Liver (tissue), 8 donors: ENCODE measurements at regions not wholly inside any gene's neighbourhood (a gene's known extent, or its start where the extent isn't known, plus 50 kb on each side); places are given as distances from the start of the nearest gene placed in this dataset.

Experiments used
- DNase-seq: peaks from one replicate; pipeline ENCODE4 v3.0.0-alpha.2; 2017; ENCODE audit warnings: low spot score
- H3K27ac ChIP-seq, 2 donors: one replicate each; pipeline ENCODE4 v1.7.0; 2013; ENCODE audit warnings: inconsistent platforms in 2 of 2, low read length in 2 of 2, control low read depth in 1 of 2, low read depth in 1 of 2, mild to moderate bottlenecking in 1 of 2
- H3K27me3 ChIP-seq, 4 donors: one replicate each; pipeline versions ENCODE4 v1.6.1 to v1.7.0; 2013; ENCODE audit warnings: low read length in 3 of 4, inconsistent platforms in 1 of 4, mild to moderate bottlenecking in 1 of 4, moderate library complexity in 1 of 4; ENCODE audit not compliant: control insufficient read depth in 4 of 4, insufficient read depth in 4 of 4
- H3K36me3 ChIP-seq, 4 donors: one replicate each; pipeline versions ENCODE4 v1.6.1 to v1.7.0; 2013; ENCODE audit warnings: low read length in 3 of 4, mild to moderate bottlenecking in 3 of 4, low read depth in 1 of 4, moderate library complexity in 1 of 4; ENCODE audit not compliant: control insufficient read depth in 4 of 4, insufficient read depth in 3 of 4
- H3K4me1 ChIP-seq, 4 donors: one replicate each; pipeline versions ENCODE4 v1.6.1 to v1.7.0; 2013; ENCODE audit warnings: low read length in 3 of 4, mild to moderate bottlenecking in 3 of 4, moderate library complexity in 1 of 4; ENCODE audit not compliant: control insufficient read depth in 4 of 4, insufficient read depth in 4 of 4
- H3K4me3 ChIP-seq, 3 donors: one replicate each; pipeline versions ENCODE4 v1.6.1 to v1.7.0; 2013; ENCODE audit warnings: low read length in 3 of 3, control low read depth in 1 of 3, low read depth in 1 of 3, mild to moderate bottlenecking in 1 of 3
- H3K9ac ChIP-seq, 2 donors: one replicate each; pipeline ENCODE4 v1.7.0; 2013; ENCODE audit warnings: low read length in 2 of 2, mild to moderate bottlenecking in 2 of 2, moderate library complexity in 2 of 2, control low read depth in 1 of 2, low read depth in 1 of 2
- H3K9me3 ChIP-seq, 4 donors: one replicate each; pipeline versions ENCODE4 v1.6.1 to v1.7.0; 2013; ENCODE audit warnings: low read length in 3 of 4; ENCODE audit not compliant: control insufficient read depth in 4 of 4
- EGR1 ChIP-seq, 2 donors: IDR thresholded peaks; 2 replicates each; pipeline ENCODE4 v1.6.1; 2016 to 2018; ENCODE audit warnings: antibody characterized with exemption in 2 of 2, low read depth in 2 of 2
- FOXA1 ChIP-seq: IDR thresholded peaks from 2 replicates; pipeline ENCODE4 v1.6.1; 2016; ENCODE audit warnings: antibody characterized with exemption
- FOXA2 ChIP-seq: IDR thresholded peaks from 2 replicates; pipeline ENCODE4 v1.6.1; 2016; ENCODE audit warnings: antibody characterized with exemption
- GABPA ChIP-seq, 2 donors: IDR thresholded peaks in 1 of 2; conservative IDR thresholded peaks in 1 of 2; 2 replicates each; pipeline ENCODE4 v1.6.1; 2016; ENCODE audit warnings: antibody characterized with exemption in 2 of 2, mild to moderate bottlenecking in 1 of 2, moderate library complexity in 1 of 2
- HNF4A ChIP-seq, 2 donors: conservative IDR thresholded peaks; 2 replicates each; pipeline ENCODE4 v1.6.1; 2016; ENCODE audit warnings: antibody characterized with exemption in 2 of 2, mild to moderate bottlenecking in 2 of 2
- HNF4G ChIP-seq: IDR thresholded peaks from 2 replicates; pipeline ENCODE4 v1.6.1; 2016; ENCODE audit warnings: antibody characterized with exemption
- JUND ChIP-seq, 2 donors: IDR thresholded peaks; 2 replicates each; pipeline ENCODE4 v1.6.1; 2016; ENCODE audit warnings: antibody characterized with exemption in 2 of 2
- NR2F2 ChIP-seq: IDR thresholded peaks from 2 replicates; pipeline ENCODE4 v1.6.1; 2016; ENCODE audit warnings: antibody characterized with exemption
- RAD21 ChIP-seq, 2 donors: IDR thresholded peaks; 2 replicates each; pipeline ENCODE4 v1.6.1; 2016; ENCODE audit warnings: antibody characterized with exemption in 2 of 2, mild to moderate bottlenecking in 2 of 2
- RXRA ChIP-seq, 2 donors: IDR thresholded peaks; 2 replicates each; pipeline ENCODE4 v1.6.1; 2017 to 2018; ENCODE audit warnings: antibody characterized with exemption in 2 of 2, mild to moderate bottlenecking in 1 of 2
- SP1 ChIP-seq: IDR thresholded peaks from 2 replicates; pipeline ENCODE4 v1.6.1; 2018; ENCODE audit warnings: antibody characterized with exemption, mild to moderate bottlenecking
- TAF1 ChIP-seq: conservative IDR thresholded peaks from 2 replicates; pipeline ENCODE4 v1.6.1; 2016; ENCODE audit warnings: antibody characterized with exemption, mild to moderate bottlenecking
- YY1 ChIP-seq: IDR thresholded peaks from 2 replicates; pipeline ENCODE4 v1.6.1; 2016; ENCODE audit warnings: antibody characterized with exemption, mild to moderate bottlenecking
- WGBS: extraction: QIAGEN DNeasy Blood & Tissue Kit; methylation state at CpG from one replicate; pipeline ENCODE4 v1.1.7; 2013; 5-methylcytosine and 5-hydroxymethylcytosine counted together
- TF ChIP-seq, protein P1 (sequence below): fragments of 150-350 bp; IDR thresholded peaks from 2 replicates; pipeline ENCODE4 v1.5.1; 2017; ENCODE audit warnings: improper control_type of control experiment, low read depth, low read length; ENCODE audit not compliant: missing input control
- TF ChIP-seq, protein P2 (sequence below): IDR thresholded peaks from 2 replicates; pipeline ENCODE4 v1.6.1; 2016; ENCODE audit warnings: antibody characterized with exemption
- TF ChIP-seq, protein P3 (sequence below): IDR thresholded peaks from 2 replicates; pipeline ENCODE4 v1.6.1; 2016; ENCODE audit warnings: antibody characterized with exemption
- TF ChIP-seq, protein P4 (sequence below): IDR thresholded peaks from 2 replicates; pipeline ENCODE4 v1.6.1; 2016; ENCODE audit warnings: antibody characterized with exemption
- TF ChIP-seq, protein P5 (sequence below): IDR thresholded peaks from 2 replicates; pipeline ENCODE4 v1.6.1; 2016; ENCODE audit warnings: antibody characterized with exemption, mild to moderate bottlenecking
- donor health status: healthy.
- donor health status: healthy.
- donor health status: healthy.
- donor health status: healthy.
- donor health status: healthy.

DNA sequence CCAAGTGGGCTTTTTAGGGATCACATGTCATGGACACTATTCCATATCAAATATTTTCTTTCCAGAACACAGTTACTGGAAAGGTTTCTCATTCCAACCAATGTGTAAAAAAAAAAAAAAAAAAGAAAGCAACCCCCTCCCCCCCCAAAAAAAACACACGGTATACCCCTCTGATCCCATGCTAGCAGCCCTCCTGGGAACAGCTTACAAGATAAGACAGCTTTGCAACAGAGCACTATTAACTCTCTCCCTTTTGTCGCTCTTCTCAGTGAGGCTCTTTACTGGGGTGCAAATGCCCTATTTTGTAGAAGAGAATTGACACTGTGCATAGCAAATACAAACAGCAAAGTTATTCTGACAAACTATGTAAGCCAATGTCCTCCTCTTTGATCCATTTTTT is 161.2 kb downstream of the NTMT2 start:
- peaks cover 0 to 2% (median 0%) of the 10 kb centered on the region in 4 donors for H3K27me3 ChIP-seq
- no peak overlapping the region for H3K9ac ChIP-seq
- H3K9me3 ChIP-seq = no peaks in the 10 kb centered on the region
- 45% methylated on average over 2 of the region's 2 CpGs for WGBS
- no peak overlapping the region for H3K27ac ChIP-seq
- H3K36me3 ChIP-seq = no peaks in the 10 kb centered on the region
- no peak overlapping the region for H3K4me3 ChIP-seq
- TF ChIP-seq HNF4A (conservative IDR thresholded peaks at IDR 0.05) (no peak), YY1 (no peak), NR2F2 (no peak), SP1 (no peak), RAD21 (IDR thresholded peaks at IDR 0.05) (no peak), FOXA2 (no peak), RXRA (IDR thresholded peaks at IDR 0.05) (no peak), JUND (IDR thresholded peaks at IDR 0.05) (no peak), FOXA1 (no peak), GABPA (IDR thresholded peaks at IDR 0.05 in 1 of 2, conservative IDR thresholded peaks at IDR 0.05 in 1 of 2) (no peak)
- TF ChIP-seq, protein P1, sequence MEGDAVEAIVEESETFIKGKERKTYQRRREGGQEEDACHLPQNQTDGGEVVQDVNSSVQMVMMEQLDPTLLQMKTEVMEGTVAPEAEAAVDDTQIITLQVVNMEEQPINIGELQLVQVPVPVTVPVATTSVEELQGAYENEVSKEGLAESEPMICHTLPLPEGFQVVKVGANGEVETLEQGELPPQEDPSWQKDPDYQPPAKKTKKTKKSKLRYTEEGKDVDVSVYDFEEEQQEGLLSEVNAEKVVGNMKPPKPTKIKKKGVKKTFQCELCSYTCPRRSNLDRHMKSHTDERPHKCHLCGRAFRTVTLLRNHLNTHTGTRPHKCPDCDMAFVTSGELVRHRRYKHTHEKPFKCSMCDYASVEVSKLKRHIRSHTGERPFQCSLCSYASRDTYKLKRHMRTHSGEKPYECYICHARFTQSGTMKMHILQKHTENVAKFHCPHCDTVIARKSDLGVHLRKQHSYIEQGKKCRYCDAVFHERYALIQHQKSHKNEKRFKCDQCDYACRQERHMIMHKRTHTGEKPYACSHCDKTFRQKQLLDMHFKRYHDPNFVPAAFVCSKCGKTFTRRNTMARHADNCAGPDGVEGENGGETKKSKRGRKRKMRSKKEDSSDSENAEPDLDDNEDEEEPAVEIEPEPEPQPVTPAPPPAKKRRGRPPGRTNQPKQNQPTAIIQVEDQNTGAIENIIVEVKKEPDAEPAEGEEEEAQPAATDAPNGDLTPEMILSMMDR = no peak
- H3K4me1 ChIP-seq = no peaks in the 10 kb centered on the region
- DNase-seq = no peak

DNA sequence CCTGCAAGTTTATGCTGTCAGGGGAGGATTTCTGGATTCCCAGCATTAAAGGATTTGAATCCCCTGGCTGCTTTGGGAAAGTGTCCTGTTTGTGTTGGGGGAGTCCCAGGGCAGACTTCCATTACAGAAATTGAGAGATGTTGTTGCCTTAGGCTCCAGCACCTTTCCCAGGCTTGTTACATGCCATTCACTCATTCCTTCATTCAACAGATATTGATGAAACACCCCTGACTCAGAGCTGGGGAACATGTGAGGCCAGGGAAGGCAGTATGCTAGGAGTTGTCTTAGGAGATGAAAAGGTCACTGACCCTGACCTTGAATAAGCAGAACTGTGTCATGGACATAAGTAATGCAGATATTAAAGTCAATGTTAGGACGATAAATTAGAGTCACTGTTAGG is 161.7 kb downstream of the NTMT2 start:
- no peak for DNase-seq
- no peaks in the 10 kb centered on the region for H3K36me3 ChIP-seq
- H3K27me3 ChIP-seq = peaks cover 0 to 2% (median 0%) of the 10 kb centered on the region in 4 donors
- no peak overlapping the region for H3K9ac ChIP-seq
- no peak overlapping the region for H3K4me3 ChIP-seq
- WGBS = 72% methylated on average over 1 of the region's 1 CpG
- no peaks in the 10 kb centered on the region for H3K4me1 ChIP-seq
- no peak for TF ChIP-seq TAF1
- TF ChIP-seq EGR1 (IDR thresholded peaks at IDR 0.05; ENCODE audit: low read depth in 2 of 2) = no peak
- TF ChIP-seq, protein P2, sequence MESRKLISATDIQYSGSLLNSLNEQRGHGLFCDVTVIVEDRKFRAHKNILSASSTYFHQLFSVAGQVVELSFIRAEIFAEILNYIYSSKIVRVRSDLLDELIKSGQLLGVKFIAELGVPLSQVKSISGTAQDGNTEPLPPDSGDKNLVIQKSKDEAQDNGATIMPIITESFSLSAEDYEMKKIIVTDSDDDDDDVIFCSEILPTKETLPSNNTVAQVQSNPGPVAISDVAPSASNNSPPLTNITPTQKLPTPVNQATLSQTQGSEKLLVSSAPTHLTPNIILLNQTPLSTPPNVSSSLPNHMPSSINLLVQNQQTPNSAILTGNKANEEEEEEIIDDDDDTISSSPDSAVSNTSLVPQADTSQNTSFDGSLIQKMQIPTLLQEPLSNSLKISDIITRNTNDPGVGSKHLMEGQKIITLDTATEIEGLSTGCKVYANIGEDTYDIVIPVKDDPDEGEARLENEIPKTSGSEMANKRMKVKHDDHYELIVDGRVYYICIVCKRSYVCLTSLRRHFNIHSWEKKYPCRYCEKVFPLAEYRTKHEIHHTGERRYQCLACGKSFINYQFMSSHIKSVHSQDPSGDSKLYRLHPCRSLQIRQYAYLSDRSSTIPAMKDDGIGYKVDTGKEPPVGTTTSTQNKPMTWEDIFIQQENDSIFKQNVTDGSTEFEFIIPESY = no peak
- no peak for TF ChIP-seq SP1
- TF ChIP-seq, protein P1 = no peak
- TF ChIP-seq, protein P3, sequence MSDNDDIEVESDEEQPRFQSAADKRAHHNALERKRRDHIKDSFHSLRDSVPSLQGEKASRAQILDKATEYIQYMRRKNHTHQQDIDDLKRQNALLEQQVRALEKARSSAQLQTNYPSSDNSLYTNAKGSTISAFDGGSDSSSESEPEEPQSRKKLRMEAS = no peak
- TF ChIP-seq RXRA (IDR thresholded peaks at IDR 0.05) = no peak
- TF ChIP-seq JUND (IDR thresholded peaks at IDR 0.05) = no peak
- TF ChIP-seq RAD21 (IDR thresholded peaks at IDR 0.05) = no peak
- no peak for TF ChIP-seq FOXA1
- TF ChIP-seq FOXA2 = no peak
- TF ChIP-seq, protein P4, sequence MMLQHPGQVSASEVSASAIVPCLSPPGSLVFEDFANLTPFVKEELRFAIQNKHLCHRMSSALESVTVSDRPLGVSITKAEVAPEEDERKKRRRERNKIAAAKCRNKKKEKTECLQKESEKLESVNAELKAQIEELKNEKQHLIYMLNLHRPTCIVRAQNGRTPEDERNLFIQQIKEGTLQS = no peak
- TF ChIP-seq, protein P5, sequence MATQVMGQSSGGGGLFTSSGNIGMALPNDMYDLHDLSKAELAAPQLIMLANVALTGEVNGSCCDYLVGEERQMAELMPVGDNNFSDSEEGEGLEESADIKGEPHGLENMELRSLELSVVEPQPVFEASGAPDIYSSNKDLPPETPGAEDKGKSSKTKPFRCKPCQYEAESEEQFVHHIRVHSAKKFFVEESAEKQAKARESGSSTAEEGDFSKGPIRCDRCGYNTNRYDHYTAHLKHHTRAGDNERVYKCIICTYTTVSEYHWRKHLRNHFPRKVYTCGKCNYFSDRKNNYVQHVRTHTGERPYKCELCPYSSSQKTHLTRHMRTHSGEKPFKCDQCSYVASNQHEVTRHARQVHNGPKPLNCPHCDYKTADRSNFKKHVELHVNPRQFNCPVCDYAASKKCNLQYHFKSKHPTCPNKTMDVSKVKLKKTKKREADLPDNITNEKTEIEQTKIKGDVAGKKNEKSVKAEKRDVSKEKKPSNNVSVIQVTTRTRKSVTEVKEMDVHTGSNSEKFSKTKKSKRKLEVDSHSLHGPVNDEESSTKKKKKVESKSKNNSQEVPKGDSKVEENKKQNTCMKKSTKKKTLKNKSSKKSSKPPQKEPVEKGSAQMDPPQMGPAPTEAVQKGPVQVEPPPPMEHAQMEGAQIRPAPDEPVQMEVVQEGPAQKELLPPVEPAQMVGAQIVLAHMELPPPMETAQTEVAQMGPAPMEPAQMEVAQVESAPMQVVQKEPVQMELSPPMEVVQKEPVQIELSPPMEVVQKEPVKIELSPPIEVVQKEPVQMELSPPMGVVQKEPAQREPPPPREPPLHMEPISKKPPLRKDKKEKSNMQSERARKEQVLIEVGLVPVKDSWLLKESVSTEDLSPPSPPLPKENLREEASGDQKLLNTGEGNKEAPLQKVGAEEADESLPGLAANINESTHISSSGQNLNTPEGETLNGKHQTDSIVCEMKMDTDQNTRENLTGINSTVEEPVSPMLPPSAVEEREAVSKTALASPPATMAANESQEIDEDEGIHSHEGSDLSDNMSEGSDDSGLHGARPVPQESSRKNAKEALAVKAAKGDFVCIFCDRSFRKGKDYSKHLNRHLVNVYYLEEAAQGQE = no peak
- no peak for TF ChIP-seq HNF4G
- TF ChIP-seq NR2F2 = no peak
- TF ChIP-seq YY1 = no peak
- no peak for TF ChIP-seq HNF4A (conservative IDR thresholded peaks at IDR 0.05)
- no peak for TF ChIP-seq GABPA (IDR thresholded peaks at IDR 0.05 in 1 of 2, conservative IDR thresholded peaks at IDR 0.05 in 1 of 2)
- no peak overlapping the region for H3K27ac ChIP-seq
- no peaks in the 10 kb centered on the region for H3K9me3 ChIP-seq
